ENCODE measurements at regions not wholly inside any gene's neighbourhood (a gene's known extent, or its start where the extent isn't known, plus 50 kb on each side); places are given as distances from the start of the nearest gene placed in this dataset.

GRCh38 chr20:7742479-7742878 lies 197.8 kb downstream of the HAO1 start:
- intact Hi-C loops (cut with micrococcal nuclease; ENCODE audit: unreplicated experiment), result no loop called here
- POLR2A ChIA-PET, result no interaction called here
- TF ChIP-seq ZSCAN9 (CRISPR knock-in tag; IDR thresholded peaks at IDR 0.05; ENCODE audit: borderline replicate concordance) (no peak), THAP11 (CRISPR knock-in tag; IDR thresholded peaks at IDR 0.05) (no peak), ZNF282 (IDR thresholded peaks at IDR 0.05; ENCODE audit: partially characterized antibody) (no peak), BRF2 (CRISPR knock-in tag; IDR thresholded peaks at IDR 0.05) (no peak), TGIF2 (CRISPR knock-in tag; IDR thresholded peaks at IDR 0.05) (no peak), ZNF605 (CRISPR knock-in tag; IDR thresholded peaks at IDR 0.05) (no peak), SNAPC2 (CRISPR knock-in tag; IDR thresholded peaks at IDR 0.05) (no peak), ZBTB7A (CRISPR knock-in tag; IDR thresholded peaks at IDR 0.05) (no peak), MLLT10 (CRISPR knock-in tag; IDR thresholded peaks at IDR 0.05) (no peak), NR2F2 (IDR thresholded peaks at IDR 0.05; ENCODE audit: borderline replicate concordance, low read depth) (no peak), ISL2 (CRISPR knock-in tag; IDR thresholded peaks at IDR 0.05) (no peak), NR3C1 (CRISPR knock-in tag; IDR thresholded peaks at IDR 0.05) (no peak), DRAP1 (CRISPR knock-in tag; IDR thresholded peaks at IDR 0.05) (no peak), ZNF609 (CRISPR knock-in tag; IDR thresholded peaks at IDR 0.05; ENCODE audit: borderline replicate concordance) (no peak), ZNF441 (CRISPR knock-in tag; IDR thresholded peaks at IDR 0.05; ENCODE audit: borderline replicate concordance) (no peak), ZNF792 (CRISPR knock-in tag; IDR thresholded peaks at IDR 0.05) (no peak)
- TF ChIP-seq, protein P1, sequence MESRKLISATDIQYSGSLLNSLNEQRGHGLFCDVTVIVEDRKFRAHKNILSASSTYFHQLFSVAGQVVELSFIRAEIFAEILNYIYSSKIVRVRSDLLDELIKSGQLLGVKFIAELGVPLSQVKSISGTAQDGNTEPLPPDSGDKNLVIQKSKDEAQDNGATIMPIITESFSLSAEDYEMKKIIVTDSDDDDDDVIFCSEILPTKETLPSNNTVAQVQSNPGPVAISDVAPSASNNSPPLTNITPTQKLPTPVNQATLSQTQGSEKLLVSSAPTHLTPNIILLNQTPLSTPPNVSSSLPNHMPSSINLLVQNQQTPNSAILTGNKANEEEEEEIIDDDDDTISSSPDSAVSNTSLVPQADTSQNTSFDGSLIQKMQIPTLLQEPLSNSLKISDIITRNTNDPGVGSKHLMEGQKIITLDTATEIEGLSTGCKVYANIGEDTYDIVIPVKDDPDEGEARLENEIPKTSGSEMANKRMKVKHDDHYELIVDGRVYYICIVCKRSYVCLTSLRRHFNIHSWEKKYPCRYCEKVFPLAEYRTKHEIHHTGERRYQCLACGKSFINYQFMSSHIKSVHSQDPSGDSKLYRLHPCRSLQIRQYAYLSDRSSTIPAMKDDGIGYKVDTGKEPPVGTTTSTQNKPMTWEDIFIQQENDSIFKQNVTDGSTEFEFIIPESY (CRISPR knock-in tag; IDR thresholded peaks at IDR 0.05), result no peak
- TF ChIP-seq, protein P2, sequence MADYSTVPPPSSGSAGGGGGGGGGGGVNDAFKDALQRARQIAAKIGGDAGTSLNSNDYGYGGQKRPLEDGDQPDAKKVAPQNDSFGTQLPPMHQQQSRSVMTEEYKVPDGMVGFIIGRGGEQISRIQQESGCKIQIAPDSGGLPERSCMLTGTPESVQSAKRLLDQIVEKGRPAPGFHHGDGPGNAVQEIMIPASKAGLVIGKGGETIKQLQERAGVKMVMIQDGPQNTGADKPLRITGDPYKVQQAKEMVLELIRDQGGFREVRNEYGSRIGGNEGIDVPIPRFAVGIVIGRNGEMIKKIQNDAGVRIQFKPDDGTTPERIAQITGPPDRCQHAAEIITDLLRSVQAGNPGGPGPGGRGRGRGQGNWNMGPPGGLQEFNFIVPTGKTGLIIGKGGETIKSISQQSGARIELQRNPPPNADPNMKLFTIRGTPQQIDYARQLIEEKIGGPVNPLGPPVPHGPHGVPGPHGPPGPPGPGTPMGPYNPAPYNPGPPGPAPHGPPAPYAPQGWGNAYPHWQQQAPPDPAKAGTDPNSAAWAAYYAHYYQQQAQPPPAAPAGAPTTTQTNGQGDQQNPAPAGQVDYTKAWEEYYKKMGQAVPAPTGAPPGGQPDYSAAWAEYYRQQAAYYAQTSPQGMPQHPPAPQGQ (CRISPR knock-in tag; IDR thresholded peaks at IDR 0.05; ENCODE audit: borderline replicate concordance), result no peak

More at GRCh38 chr20:7742479-7742878, 197.8 kb downstream of the HAO1 start:
- Histone ChIP-seq H3K27ac (ENCODE audit: extremely low read length, insufficient read depth, low read length) (no peak overlapping the region), H3K4me3 (replicated peaks in 1 of 3; ENCODE audit: insufficient read depth in 1 of 3, low read depth in 2 of 3, low read length in 3 of 3) (no peak overlapping the region), H3K27me3 (ENCODE audit: control insufficient read depth in 1 of 2, insufficient read depth in 2 of 2, low read length in 2 of 2) (no peaks in the 10 kb centered on the region), H2AFZ (ENCODE audit: low read length) (no peak overlapping the region), H3K4me1 (ENCODE audit: insufficient read depth, low read length) (no peaks in the 10 kb centered on the region), H3K9me3 (ENCODE audit: low read length) (no peaks in the 10 kb centered on the region), H3K4me2 (ENCODE audit: low read depth, low read length) (no peak overlapping the region), H3K79me2 (ENCODE audit: insufficient read depth, low read length) (no peaks in the 10 kb centered on the region), H3K9ac (ENCODE audit: insufficient read depth, low read depth, low read length) (no peak overlapping the region), H3K36me3 (replicated peaks in 1 of 2; ENCODE audit: control insufficient read depth in 1 of 2, insufficient read depth in 2 of 2, low read length in 2 of 2) (no peaks in the 10 kb centered on the region), H4K20me1 (ENCODE audit: insufficient read depth, low read length) (no peaks in the 10 kb centered on the region)
- WGBS (ENCODE audit: low lambda C conversion rate), result 0% methylated on average over 2 of the region's 2 CpGs
- DNase-seq (ENCODE audit: low spot score), result no peak
- no peak for ATAC-seq
- CTCF ChIA-PET (ENCODE audit: low intra/inter-chr PET ratio, low total read pairs), result no interaction called here
- FAIRE-seq, result no peak
- in situ Hi-C loops (cut with HindIII; ENCODE audit: extremely low pct_ligation_motif_present, low pct_unique_long_range_greater_than_20kb), result no loop called here
- no TSS peak for BruUV-seq (replicated peaks)
